ENCODE measurements at regions not wholly inside any gene's neighbourhood (a gene's known extent, or its start where the extent isn't known, plus 50 kb on each side); places are given as distances from the start of the nearest gene placed in this dataset.

- CTCF ChIA-PET: interaction anchor here (0.6 to 0.8 kb wide), 3 partner anchors 18 to 490 kb away, joined by 3 read pairs; no protein-coding TSS in a partner anchor
- no peak for DNase-seq (ENCODE audit: low read depth)
- TF ChIP-seq CTCF (IDR thresholded peaks at IDR 0.05; ENCODE audit: insufficient read depth, low read depth, low read length): no peak
- H3K27me3 ChIP-seq (ENCODE audit: control insufficient read depth, insufficient read depth, low read length): no peaks in the 10 kb centered on the region
- no peaks in the 10 kb centered on the region for H3K36me3 ChIP-seq (ENCODE audit: control insufficient read depth, insufficient read depth, low read length)
- POLR2A ChIA-PET: no interaction called here
- no peak overlapping the region for H3K4me3 ChIP-seq (ENCODE audit: low read depth, low read length)
Measured at GRCh38 chr19:28238270-28238820, 974.6 kb downstream of the UQCRFS1 start.

- CTCF ChIA-PET: interaction anchor here (0.7 kb wide), 2 partner anchors 10 to 90 kb away, joined by 3 read pairs; no protein-coding TSS in a partner anchor
- no peak overlapping the region for H3K4me3 ChIP-seq (ENCODE audit: low read depth, low read length)
- POLR2A ChIA-PET: no interaction called here
- H3K36me3 ChIP-seq (ENCODE audit: control insufficient read depth, insufficient read depth, low read length): no peaks in the 10 kb centered on the region
- no peaks in the 10 kb centered on the region for H3K27me3 ChIP-seq (ENCODE audit: control insufficient read depth, insufficient read depth, low read length)
- DNase-seq (ENCODE audit: low read depth): no peak
- TF ChIP-seq CTCF (IDR thresholded peaks at IDR 0.05; ENCODE audit: insufficient read depth, low read depth, low read length): no peak
Measured at GRCh38 chr19:28235606-28236125, 977.3 kb downstream of the UQCRFS1 start.

- no peaks in the 10 kb centered on the region for H3K36me3 ChIP-seq (ENCODE audit: control insufficient read depth, insufficient read depth, low read length)
- no peak for TF ChIP-seq CTCF (IDR thresholded peaks at IDR 0.05; ENCODE audit: insufficient read depth, low read depth, low read length)
- ChIA-PET POLR2A (no interaction called here), CTCF (no interaction called here)
- DNase-seq (ENCODE audit: low read depth): no peak
- H3K4me3 ChIP-seq (ENCODE audit: low read depth, low read length): no peak overlapping the region
- H3K27me3 ChIP-seq (ENCODE audit: control insufficient read depth, insufficient read depth, low read length): no peaks in the 10 kb centered on the region
Measured at GRCh38 chr19:28234637-28235036, 978.3 kb downstream of the UQCRFS1 start.

- no peak for TF ChIP-seq CTCF (IDR thresholded peaks at IDR 0.05; ENCODE audit: insufficient read depth, low read depth, low read length)
- DNase-seq (ENCODE audit: low read depth): no peak
- ChIA-PET POLR2A (no interaction called here), CTCF (no interaction called here)
- no peaks in the 10 kb centered on the region for H3K27me3 ChIP-seq (ENCODE audit: control insufficient read depth, insufficient read depth, low read length)
- H3K36me3 ChIP-seq (ENCODE audit: control insufficient read depth, insufficient read depth, low read length): no peaks in the 10 kb centered on the region
- no peak overlapping the region for H3K4me3 ChIP-seq (ENCODE audit: low read depth, low read length)
Measured at GRCh38 chr19:28228854-28229253, 984.1 kb downstream of the UQCRFS1 start.

- Histone ChIP-seq H3K36me3 (ENCODE audit: control insufficient read depth, insufficient read depth, low read length) (no peaks in the 10 kb centered on the region), H3K27me3 (ENCODE audit: control insufficient read depth, insufficient read depth, low read length) (no peaks in the 10 kb centered on the region), H3K4me3 (ENCODE audit: low read depth, low read length) (no peak overlapping the region)
- POLR2A ChIA-PET: no interaction called here
- no peak for DNase-seq (ENCODE audit: low read depth)
- TF ChIP-seq CTCF (IDR thresholded peaks at IDR 0.05; ENCODE audit: insufficient read depth, low read depth, low read length): no peak
- CTCF ChIA-PET: no interaction called here
Measured at GRCh38 chr19:28224441-28224840, 988.5 kb downstream of the UQCRFS1 start.

All from BJ (cell line).